ENCODE measurements at regions not wholly inside any gene's neighbourhood (a gene's known extent, or its start where the extent isn't known, plus 50 kb on each side); places are given as distances from the start of the nearest gene placed in this dataset.

DNA sequence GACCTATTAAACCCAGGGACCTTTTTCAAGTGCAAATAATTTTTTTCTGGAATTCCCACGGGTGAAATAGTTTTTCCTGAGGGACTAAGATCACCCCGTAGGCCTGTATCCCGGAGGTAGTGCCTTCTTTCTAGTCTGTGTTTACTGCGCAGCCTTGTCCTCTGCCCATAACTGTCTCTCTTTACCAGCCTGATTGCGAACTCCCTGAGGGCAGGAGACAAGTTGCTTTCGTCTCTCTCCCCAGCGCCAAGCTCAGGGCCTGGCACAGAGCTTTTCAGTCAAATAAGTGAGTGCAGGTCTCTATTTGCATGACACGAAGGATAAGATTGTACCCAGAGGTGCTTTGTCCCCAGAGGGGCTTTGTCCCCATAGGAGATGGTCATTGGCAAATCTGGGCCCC lies 123.9 kb downstream of the DDX1 start:
- POLR2A ChIA-PET = no interaction called here
- CTCF ChIA-PET = no interaction called here

DNA sequence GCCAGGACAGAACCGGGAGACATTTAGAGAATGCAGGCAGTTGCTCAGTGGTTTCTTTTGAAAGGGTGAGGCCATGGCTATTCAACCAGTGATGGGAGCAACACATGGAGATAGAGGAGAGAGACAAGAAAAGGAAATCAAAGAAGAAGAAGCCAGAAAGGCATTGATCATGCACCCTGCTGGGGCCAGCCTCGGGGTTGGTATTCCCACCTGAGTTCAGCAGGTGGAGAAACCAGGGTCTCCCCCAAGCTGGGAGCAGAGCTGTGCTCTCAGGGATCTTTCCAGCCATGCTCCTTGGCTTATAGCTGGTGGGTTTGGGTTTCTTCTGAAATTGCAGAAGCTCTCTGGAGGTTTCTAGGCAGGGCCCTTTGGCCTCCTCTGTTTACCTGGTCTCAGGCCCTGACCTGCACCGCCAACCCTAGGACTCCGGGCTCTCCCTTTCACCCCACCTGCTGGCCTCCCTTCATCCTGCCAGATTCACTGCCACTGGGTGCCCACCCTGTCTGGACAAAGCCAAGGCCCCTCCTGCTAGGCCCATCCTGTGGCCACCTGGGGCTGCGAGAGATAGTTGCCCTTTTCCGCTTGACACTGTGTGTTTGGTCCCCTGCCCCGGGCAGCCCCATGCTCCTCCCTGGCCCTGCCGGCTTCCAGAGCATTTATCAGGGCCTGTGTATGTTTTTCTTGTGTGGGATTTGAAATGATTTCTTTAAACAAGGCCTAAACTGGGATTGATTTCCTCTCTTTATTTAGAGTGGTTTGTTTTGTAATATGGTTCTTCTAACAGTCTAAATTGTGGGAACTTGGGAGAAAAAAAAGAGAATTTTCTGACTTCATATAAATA lies 126.7 kb downstream of the DDX1 start:
- POLR2A ChIA-PET = no interaction called here

DNA sequence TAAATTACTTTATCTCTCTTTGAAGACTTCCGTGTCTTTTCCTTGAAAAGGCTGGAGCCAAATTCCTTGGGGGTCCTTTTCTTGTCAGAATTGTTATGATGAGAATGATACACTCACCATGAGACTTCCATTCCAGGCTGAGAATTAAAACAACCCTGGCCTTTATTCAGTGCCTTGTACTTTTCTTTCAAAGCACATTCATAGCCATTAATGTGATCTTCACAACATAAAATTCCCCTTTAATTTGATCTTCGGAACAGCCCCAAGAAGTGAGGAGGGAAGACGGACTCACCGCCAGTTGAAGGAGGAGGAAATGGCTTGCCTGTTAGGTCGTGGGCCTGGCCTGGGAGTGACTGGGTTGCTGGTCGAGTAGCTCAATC lies 127.3 kb downstream of the DDX1 start:
- CTCF ChIA-PET = no interaction called here
- POLR2A ChIA-PET = no interaction called here

More for the DNA sequence above, 126.7 kb downstream of the DDX1 start:
- CTCF ChIA-PET = no interaction called here

- ChIA-PET POLR2A (no interaction called here), CTCF (no interaction called here)
Observed at GRCh38 chr2:15719566-15720313, 128.1 kb downstream of the DDX1 start.

- CTCF ChIA-PET = no interaction called here
- POLR2A ChIA-PET = no interaction called here
Observed at GRCh38 chr2:15720561-15721307, 129.1 kb downstream of the DDX1 start.

DNA sequence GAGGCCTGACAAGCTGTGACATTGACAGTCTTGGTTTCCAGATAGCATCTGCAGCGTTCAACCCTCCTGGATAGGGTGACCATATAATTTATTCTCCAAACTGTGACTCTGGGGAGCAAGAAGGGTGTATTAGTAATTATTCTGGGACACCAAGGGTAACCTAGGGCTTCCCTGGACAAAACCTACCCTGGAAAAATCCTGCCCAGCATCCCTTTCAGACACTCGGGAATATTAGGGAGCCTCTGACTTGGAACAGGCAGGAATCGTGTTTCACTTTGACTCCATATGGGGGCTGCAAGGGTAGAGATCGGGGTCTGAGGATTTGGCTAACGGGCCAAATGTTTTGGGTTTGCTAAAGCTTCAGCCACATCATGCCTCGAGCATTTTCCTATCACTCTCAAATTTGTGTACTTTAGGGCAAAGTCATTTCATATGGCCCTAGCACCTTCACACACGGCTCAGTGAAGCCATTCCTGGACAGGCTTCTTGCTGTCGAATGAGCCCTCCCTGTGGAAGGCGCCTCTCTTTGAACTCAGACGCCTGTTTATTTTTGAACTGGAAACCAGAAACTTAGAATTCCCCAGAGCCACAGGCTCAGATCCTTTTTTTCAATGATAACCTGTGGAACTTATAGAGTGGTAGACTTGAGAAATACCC lies 129.9 kb downstream of the DDX1 start:
- CTCF ChIA-PET = no interaction called here
- POLR2A ChIA-PET = no interaction called here

DNA sequence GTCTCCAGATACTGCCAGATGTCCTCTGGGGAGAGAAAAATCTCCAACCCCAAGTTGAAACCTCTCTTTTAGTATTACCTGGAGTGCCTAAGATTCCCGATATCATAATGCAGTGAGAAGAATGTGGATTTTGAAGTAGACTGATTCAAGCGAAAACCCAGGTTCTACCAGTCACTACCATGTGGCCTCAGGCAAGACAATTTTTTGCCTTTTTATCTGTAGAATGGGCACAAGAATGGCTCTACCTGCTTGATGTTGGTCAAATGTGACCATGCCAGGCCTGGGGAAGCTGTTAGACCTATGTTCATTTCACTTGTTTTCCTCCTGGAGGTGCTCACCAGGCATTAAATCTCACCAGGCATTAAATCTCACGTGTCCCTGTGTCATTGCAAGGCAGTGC lies 131.3 kb downstream of the DDX1 start:
- CTCF ChIA-PET = no interaction called here

GRCh38 chr2:15724235-15724634 lies 132.6 kb downstream of the DDX1 start:
- POLR2A ChIA-PET = no interaction called here
- CTCF ChIA-PET = no interaction called here

More for the DNA sequence above, 131.3 kb downstream of the DDX1 start:
- POLR2A ChIA-PET = no interaction called here

- ChIA-PET POLR2A (no interaction called here), CTCF (no interaction called here)
Observed at GRCh38 chr2:15725101-15725781, 133.6 kb downstream of the DDX1 start.

- CTCF ChIA-PET = no interaction called here
- POLR2A ChIA-PET = no interaction called here
Observed at GRCh38 chr2:15725782-15726112, 134.1 kb downstream of the DDX1 start.

- ChIA-PET CTCF (no interaction called here), POLR2A (no interaction called here)
Observed at GRCh38 chr2:15726321-15727057, 134.8 kb downstream of the DDX1 start.

DNA sequence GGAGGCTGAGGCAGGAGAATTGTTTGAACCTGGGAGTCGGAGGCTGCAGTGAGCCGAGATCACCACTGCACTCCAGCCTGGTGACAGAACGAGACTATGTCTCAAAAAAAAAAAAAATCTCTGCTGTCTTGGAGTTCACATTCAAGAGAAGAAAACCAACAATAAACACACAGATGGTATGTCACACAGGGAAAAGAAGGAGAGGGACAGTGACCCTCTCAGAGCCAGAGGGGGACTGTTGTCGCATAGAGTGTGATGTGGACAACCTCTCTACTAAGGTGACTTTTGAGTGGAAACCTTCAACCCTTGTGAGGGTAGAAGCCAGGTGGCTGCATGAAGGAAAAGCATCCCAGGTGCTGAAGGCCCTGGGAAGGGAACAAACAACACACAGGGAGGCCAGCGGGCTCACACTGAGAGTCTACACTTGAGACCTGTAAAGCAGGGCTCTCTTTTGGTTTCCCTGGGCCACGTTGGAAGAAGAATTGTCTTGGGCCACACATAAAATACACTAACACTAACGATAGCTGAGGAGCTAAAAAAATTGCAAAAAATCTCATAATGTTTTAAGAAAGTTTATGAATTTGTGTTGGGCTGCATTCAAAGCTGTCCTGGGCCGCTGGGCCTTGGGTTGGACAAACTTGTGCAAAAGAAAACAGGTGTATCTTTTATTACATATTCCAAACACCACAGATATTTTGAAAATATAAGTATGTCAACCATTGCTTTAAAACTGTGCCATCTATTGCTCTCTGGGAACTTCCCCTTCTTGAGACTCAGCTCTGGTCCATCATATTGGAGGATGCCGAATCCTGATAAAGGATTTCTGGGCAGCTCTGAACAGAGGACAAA lies 136.0 kb downstream of the DDX1 start:
- ChIA-PET POLR2A (no interaction called here), CTCF (no interaction called here)

- POLR2A ChIA-PET = no interaction called here
Observed at GRCh38 chr2:15728245-15728938, 136.7 kb downstream of the DDX1 start.

DNA sequence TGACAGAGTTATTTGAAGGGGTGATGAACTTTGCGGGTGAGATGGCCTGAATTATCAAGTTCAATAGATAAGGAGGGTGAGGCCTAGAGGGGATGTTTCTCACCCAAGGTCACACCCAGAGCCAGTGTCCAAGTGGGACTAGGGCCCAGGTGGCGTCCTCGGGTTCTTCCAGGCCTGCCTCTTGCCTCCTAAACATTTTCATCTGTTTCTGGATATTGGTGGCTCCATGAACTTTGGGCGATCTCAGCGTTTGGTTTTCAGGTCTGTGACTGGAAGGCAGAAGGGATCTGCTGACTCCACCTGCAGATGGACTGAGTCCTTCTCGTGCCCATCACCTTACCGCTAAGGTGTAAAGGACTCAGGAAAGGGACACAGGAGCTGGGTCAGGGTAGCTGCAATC lies 137.3 kb downstream of the DDX1 start:
- CTCF ChIA-PET = no interaction called here
- POLR2A ChIA-PET = no interaction called here

More at GRCh38 chr2:15728245-15728938, 136.7 kb downstream of the DDX1 start:
- CTCF ChIA-PET = no interaction called here

- ChIA-PET CTCF (no interaction called here), POLR2A (no interaction called here)
Observed at GRCh38 chr2:15729709-15730544, 138.3 kb downstream of the DDX1 start.

- ChIA-PET POLR2A (no interaction called here), CTCF (no interaction called here)
Observed at GRCh38 chr2:15730545-15731212, 139.0 kb downstream of the DDX1 start.
